Naive thymus-derived CD8-positive, alpha-beta T cell (primary cell): ENCODE measurements at regions not wholly inside any gene's neighbourhood (a gene's known extent, or its start where the extent isn't known, plus 50 kb on each side); places are given as distances from the start of the nearest gene placed in this dataset.

Source experiments
- ATAC-seq, 2 donors: fragments of 150-1000 bp; cut with Tn5 transposase in 1 of 2; sonication (Bioruptor Pico), chemical (Tn5 transposase) in 1 of 2; 1 replicate in 1 of 2; 2 replicates in 1 of 2; pipeline ENCODE4 v1.10.0; 2021; ENCODE audit warnings: mild to moderate bottlenecking in 2 of 2, moderate library complexity in 2 of 2
- POLR2A ChIA-PET: fragments of 350-600 bp; sonication (Branson Sonifier 250); formaldehyde crosslinking; loops from one replicate; lab custom pipeline; 2021; ENCODE audit warnings: antibody characterized with exemption; lab: Charles Lee
- DNase-seq, 10 donors: peaks; one replicate each; pipeline versions ENCODE4 v3.0.0 to v3.0.0-alpha.2; 2020 to 2022
- H3K27ac Mint-ChIP-seq, 10 donors: one replicate each; pipeline ENCODE4 v1.8.0; 2020 to 2022; ENCODE audit warnings: mild to moderate bottlenecking in 10 of 10, mixed read lengths in 10 of 10, moderate library complexity in 4 of 10, inconsistent platforms in 1 of 10
- H3K27me3 Mint-ChIP-seq, 5 donors: one replicate each; pipeline ENCODE4 v1.8.0; 2021 to 2022; ENCODE audit warnings: mixed read lengths in 5 of 5
- H3K36me3 Mint-ChIP-seq, 3 donors: one replicate each; pipeline ENCODE4 v1.8.0; 2020 to 2022; ENCODE audit warnings: mixed read lengths in 3 of 3, mild to moderate bottlenecking in 2 of 3, inconsistent platforms in 1 of 3
- H3K4me1 Mint-ChIP-seq, 4 donors: one replicate each; pipeline ENCODE4 v1.8.0; 2021 to 2022; ENCODE audit warnings: mixed read lengths in 4 of 4
- H3K4me3 Mint-ChIP-seq, 10 donors: one replicate each; pipeline ENCODE4 v1.8.0; 2020 to 2022; ENCODE audit warnings: mild to moderate bottlenecking in 10 of 10, mixed read lengths in 10 of 10, moderate library complexity in 6 of 10, inconsistent platforms in 1 of 10
- H3K9me3 Mint-ChIP-seq, 9 donors: one replicate each; pipeline ENCODE4 v1.8.0; 2020 to 2022; ENCODE audit warnings: mixed read lengths in 9 of 9, mild to moderate bottlenecking in 3 of 9, inconsistent platforms in 1 of 9, moderate library complexity in 1 of 9

DNA sequence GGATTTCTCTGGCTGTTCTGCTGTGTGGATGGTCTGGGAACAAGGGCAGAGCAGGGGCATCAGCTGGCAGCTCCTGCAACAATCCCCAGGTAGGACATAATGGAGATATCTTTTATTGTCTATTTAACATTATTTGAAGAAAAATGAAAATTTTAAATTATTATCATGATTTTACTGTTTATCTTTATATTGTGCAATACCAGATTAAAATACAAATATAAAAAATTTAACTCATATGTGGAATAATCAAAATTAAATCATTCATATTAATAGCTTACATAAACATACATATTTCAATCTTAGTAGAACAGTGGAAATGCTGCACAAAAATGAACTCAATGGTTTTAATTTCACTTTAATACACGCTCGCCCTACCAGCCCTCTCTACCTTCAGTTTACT, 70.6 kb upstream of the FAM110C start:
- DNase-seq (no peak), ATAC-seq (no peak)
- POLR2A ChIA-PET: no interaction called here
- no peak overlapping the region for H3K4me3 Mint-ChIP-seq
- no peak overlapping the region for H3K27ac Mint-ChIP-seq
- peaks cover 8 to 22% (median 10%) of the 10 kb centered on the region in 5 donors for H3K27me3 Mint-ChIP-seq
- H3K4me1 Mint-ChIP-seq: no peaks in the 10 kb centered on the region
- H3K36me3 Mint-ChIP-seq: no peaks in the 10 kb centered on the region
- no peaks in the 10 kb centered on the region for H3K9me3 Mint-ChIP-seq

DNA sequence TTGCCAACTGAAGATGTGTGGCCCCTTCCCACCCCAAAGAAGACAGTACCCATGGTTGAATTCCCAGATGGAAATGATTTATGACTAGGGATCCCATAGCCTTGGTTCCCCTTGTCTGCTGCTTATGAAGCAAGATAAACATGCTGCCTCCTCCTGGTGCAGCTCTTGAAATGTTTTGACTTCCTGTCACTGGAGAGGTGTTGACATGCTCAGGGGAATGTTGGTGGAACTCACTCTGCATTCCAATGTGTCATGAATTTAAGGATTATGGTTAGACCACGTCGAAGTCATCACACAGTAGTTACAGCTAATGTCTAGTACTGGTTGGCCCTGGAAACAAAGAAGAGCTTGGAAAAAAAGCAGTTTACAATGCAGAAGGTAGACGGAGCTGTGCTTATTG, 69.0 kb upstream of the FAM110C start:
- no peak overlapping the region for H3K27ac Mint-ChIP-seq
- H3K27me3 Mint-ChIP-seq: peaks cover 9 to 27% (median 10%) of the 10 kb centered on the region in 5 donors
- DNase-seq (no peak), ATAC-seq (no peak)
- H3K36me3 Mint-ChIP-seq: no peaks in the 10 kb centered on the region
- POLR2A ChIA-PET: no interaction called here
- H3K9me3 Mint-ChIP-seq: no peaks in the 10 kb centered on the region
- H3K4me3 Mint-ChIP-seq: no peak overlapping the region
- H3K4me1 Mint-ChIP-seq: no peaks in the 10 kb centered on the region

DNA sequence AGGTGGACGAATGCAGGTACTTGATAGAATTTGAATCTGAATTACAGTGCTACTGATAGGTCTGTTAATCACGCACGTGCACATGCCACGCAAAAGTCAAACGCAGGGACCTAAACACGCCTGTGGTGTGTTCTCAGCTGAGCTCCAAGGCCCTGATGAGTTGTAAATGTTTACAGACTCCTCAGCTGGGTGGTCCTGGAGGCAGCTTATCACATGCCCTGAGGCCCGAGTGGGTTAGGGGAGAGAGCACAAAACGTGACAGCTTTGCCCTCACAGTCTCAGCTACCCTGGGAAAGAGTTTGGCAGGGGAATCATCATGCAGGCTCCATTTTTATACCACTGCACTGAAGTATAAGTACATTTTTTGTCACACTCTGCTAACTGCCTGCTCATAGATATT, 68.3 kb upstream of the FAM110C start:
- H3K27me3 Mint-ChIP-seq: peaks cover 9 to 29% (median 10%) of the 10 kb centered on the region in 5 donors
- ATAC-seq: no peak
- H3K27ac Mint-ChIP-seq: no peak overlapping the region
- no peaks in the 10 kb centered on the region for H3K36me3 Mint-ChIP-seq
- no peaks in the 10 kb centered on the region for H3K9me3 Mint-ChIP-seq
- no peak for DNase-seq
- POLR2A ChIA-PET: no interaction called here
- no peaks in the 10 kb centered on the region for H3K4me1 Mint-ChIP-seq
- H3K4me3 Mint-ChIP-seq: no peak overlapping the region

DNA sequence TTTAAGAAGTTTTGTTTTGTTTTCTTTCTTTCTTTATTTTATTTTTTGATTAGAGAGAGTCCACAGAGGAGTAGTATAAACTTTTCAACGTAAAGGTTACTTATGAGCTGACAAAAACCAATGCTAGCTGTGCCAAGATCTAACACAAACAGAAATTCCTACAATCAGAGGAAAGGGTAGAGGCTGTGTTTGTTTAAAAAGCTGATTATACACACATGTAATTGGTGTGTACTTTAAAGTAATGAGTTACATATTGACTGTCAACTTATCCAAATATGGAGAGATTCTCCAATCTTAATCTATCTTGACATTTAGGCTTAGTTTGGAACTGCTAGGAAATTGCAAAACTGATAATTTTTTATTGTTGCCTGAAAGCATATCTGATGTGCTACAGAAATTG, 63.7 kb upstream of the FAM110C start:
- H3K36me3 Mint-ChIP-seq: peaks cover 0 to 25% (median 15%) of the 10 kb centered on the region in 3 donors
- peaks cover 18 to 35% (median 29%) of the 10 kb centered on the region in 9 donors for H3K9me3 Mint-ChIP-seq
- H3K4me1 Mint-ChIP-seq: peaks cover 0 to 1% (median 0%) of the 10 kb centered on the region in 4 donors
- DNase-seq (no peak), ATAC-seq (no peak)
- POLR2A ChIA-PET: no interaction called here
- no peak overlapping the region for H3K27ac Mint-ChIP-seq
- H3K27me3 Mint-ChIP-seq: peaks cover 6 to 19% (median 10%) of the 10 kb centered on the region in 5 donors
- no peak overlapping the region for H3K4me3 Mint-ChIP-seq

DNA sequence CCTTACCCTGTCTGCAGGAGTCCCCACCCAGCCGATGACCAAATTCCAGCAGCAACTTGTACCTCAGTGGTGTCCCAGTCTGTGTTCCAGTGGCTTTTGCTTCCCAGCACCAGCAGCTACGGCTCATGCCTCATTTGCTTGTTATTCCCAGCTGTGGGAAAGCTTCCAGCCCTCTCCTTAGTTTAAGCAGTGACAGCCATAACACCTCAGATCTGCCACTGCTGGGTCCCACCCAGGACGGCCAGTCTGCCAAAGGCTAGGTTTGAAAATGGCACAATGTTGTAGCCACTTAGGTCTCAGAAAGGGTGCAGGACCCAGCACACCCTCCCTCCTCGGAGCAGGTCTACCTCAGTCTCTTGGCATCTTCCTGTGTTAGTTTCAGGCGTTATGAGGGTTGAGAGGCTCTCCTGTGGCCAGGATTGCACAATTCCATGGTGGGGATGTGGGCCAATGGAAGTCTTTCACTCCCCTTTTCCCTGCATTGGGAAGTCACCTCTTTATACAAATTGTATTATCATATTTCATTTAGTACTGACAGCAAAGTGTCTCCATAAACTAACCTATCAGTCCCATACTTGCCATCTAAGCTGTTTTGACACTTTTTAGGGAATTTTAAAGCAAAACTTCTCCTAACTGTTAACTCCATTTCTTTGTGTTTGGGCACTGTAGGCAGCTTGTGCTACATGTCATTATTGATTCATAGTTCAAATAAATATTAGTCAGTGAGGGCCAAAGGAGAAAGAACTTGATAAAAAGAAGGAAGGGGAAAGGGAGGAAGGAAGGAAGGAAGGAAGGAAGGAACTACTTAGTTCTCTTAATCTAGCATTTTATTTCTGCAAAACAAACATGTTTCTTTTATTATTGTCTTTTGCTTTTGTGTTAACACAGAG, 62.9 kb upstream of the FAM110C start:
- Mint-ChIP-seq H3K27ac (no peak overlapping the region), H3K27me3 (peaks cover 6 to 16% (median 10%) of the 10 kb centered on the region in 5 donors), H3K36me3 (peaks cover 0 to 30% (median 21%) of the 10 kb centered on the region in 3 donors), H3K4me1 (peaks cover 0 to 1% (median 0%) of the 10 kb centered on the region in 4 donors), H3K9me3 (peaks cover 20 to 44% (median 35%) of the 10 kb centered on the region in 9 donors), H3K4me3 (no peak overlapping the region)
- ATAC-seq: no peak
- POLR2A ChIA-PET: no interaction called here
- no peak for DNase-seq

DNA sequence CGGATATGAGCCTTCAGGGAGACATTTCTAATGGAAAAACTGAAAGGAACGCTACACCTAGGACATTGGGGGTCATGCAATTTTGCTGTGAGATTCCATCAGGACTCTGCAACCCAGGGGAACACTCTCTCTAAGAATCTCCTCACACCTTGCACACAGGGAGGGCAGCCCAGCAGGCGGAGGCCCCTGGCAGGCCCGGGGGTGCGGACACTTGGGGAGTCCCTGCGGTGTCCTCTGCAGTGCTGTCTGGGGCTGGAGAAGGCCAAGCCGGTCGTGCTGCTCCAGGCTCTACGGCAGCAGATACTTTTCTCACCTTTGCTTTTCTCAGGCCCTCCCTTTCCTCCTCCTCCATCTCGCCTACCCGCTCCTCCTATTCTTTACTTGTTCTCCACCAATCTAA, 54.7 kb upstream of the FAM110C start:
- ATAC-seq: no peak
- POLR2A ChIA-PET: no interaction called here
- Mint-ChIP-seq H3K9me3 (peaks cover 11 to 35% (median 16%) of the 10 kb centered on the region in 9 donors), H3K27ac (no peak overlapping the region), H3K4me1 (no peaks in the 10 kb centered on the region), H3K4me3 (no peak overlapping the region), H3K27me3 (peaks cover 0 to 5% (median 0%) of the 10 kb centered on the region in 5 donors), H3K36me3 (peaks cover 0 to 9% (median 8%) of the 10 kb centered on the region in 3 donors)
- DNase-seq: no peak
